ENCODE measurements at regions not wholly inside any gene's neighbourhood (a gene's known extent, or its start where the extent isn't known, plus 50 kb on each side); places are given as distances from the start of the nearest gene placed in this dataset.

- Histone ChIP-seq H3K36me3 (ENCODE audit: control insufficient read depth, insufficient read depth, low read length) (no peaks in the 10 kb centered on the region), H3K27me3 (ENCODE audit: control insufficient read depth, insufficient read depth, low read length) (no peaks in the 10 kb centered on the region), H3K4me3 (ENCODE audit: low read depth, low read length) (no peak overlapping the region)
- no peak for TF ChIP-seq CTCF (IDR thresholded peaks at IDR 0.05; ENCODE audit: insufficient read depth, low read length, poor library complexity, severe bottlenecking)
- no peak for DNase-seq (ENCODE audit: low read depth)
These were observed 423.6 kb downstream of the ANKRD50 start for GRCh38 chr4:124288706-124289486.

- Histone ChIP-seq H3K27me3 (ENCODE audit: control insufficient read depth, insufficient read depth, low read length) (no peaks in the 10 kb centered on the region), H3K4me3 (ENCODE audit: low read depth, low read length) (no peak overlapping the region), H3K36me3 (ENCODE audit: control insufficient read depth, insufficient read depth, low read length) (no peaks in the 10 kb centered on the region)
- TF ChIP-seq CTCF (IDR thresholded peaks at IDR 0.05; ENCODE audit: insufficient read depth, low read length, poor library complexity, severe bottlenecking), result no peak
- no peak for DNase-seq (ENCODE audit: low read depth)
These were observed 421.9 kb downstream of the ANKRD50 start for GRCh38 chr4:124290678-124291077.

- TF ChIP-seq CTCF (IDR thresholded peaks at IDR 0.05; ENCODE audit: insufficient read depth, low read length, poor library complexity, severe bottlenecking), result no peak
- Histone ChIP-seq H3K4me3 (ENCODE audit: low read depth, low read length) (no peak overlapping the region), H3K27me3 (ENCODE audit: control insufficient read depth, insufficient read depth, low read length) (no peaks in the 10 kb centered on the region), H3K36me3 (ENCODE audit: control insufficient read depth, insufficient read depth, low read length) (no peaks in the 10 kb centered on the region)
- no peak for DNase-seq (ENCODE audit: low read depth)
These were observed 417.1 kb downstream of the ANKRD50 start for GRCh38 chr4:124295413-124295812.

- Histone ChIP-seq H3K27me3 (ENCODE audit: control insufficient read depth, insufficient read depth, low read length) (no peaks in the 10 kb centered on the region), H3K4me3 (ENCODE audit: low read depth, low read length) (no peak overlapping the region), H3K36me3 (ENCODE audit: control insufficient read depth, insufficient read depth, low read length) (no peaks in the 10 kb centered on the region)
- DNase-seq (ENCODE audit: low read depth), result no peak
- TF ChIP-seq CTCF (IDR thresholded peaks at IDR 0.05; ENCODE audit: insufficient read depth, low read length, poor library complexity, severe bottlenecking), result no peak
These were observed 407.6 kb downstream of the ANKRD50 start for GRCh38 chr4:124304941-124305340.

- Histone ChIP-seq H3K36me3 (ENCODE audit: control insufficient read depth, insufficient read depth, low read length) (no peaks in the 10 kb centered on the region), H3K4me3 (ENCODE audit: low read depth, low read length) (no peak overlapping the region), H3K27me3 (ENCODE audit: control insufficient read depth, insufficient read depth, low read length) (no peaks in the 10 kb centered on the region)
- DNase-seq (ENCODE audit: low read depth), result no peak
- TF ChIP-seq CTCF (IDR thresholded peaks at IDR 0.05; ENCODE audit: insufficient read depth, low read length, poor library complexity, severe bottlenecking), result no peak
These were observed 406.2 kb downstream of the ANKRD50 start for GRCh38 chr4:124306352-124306751.

- Histone ChIP-seq H3K4me3 (ENCODE audit: low read depth, low read length) (no peak overlapping the region), H3K36me3 (ENCODE audit: control insufficient read depth, insufficient read depth, low read length) (no peaks in the 10 kb centered on the region), H3K27me3 (ENCODE audit: control insufficient read depth, insufficient read depth, low read length) (no peaks in the 10 kb centered on the region)
- no peak for DNase-seq (ENCODE audit: low read depth)
- no peak for TF ChIP-seq CTCF (IDR thresholded peaks at IDR 0.05; ENCODE audit: insufficient read depth, low read length, poor library complexity, severe bottlenecking)
These were observed 405.4 kb downstream of the ANKRD50 start for GRCh38 chr4:124307143-124307542.
